ENCODE measurements at regions not wholly inside any gene's neighbourhood (a gene's known extent, or its start where the extent isn't known, plus 50 kb on each side); places are given as distances from the start of the nearest gene placed in this dataset.
"Not testable (repeated sequence)": the region's sequence is repeated elsewhere in the genome, so short reads cannot be mapped to it uniquely, and the experiment has no call there.

GRCh38 chr3:65170390-65171042 lies 482.7 kb upstream of the ADAMTS9 start:
- peak; percentile 25 for DNase-seq

DNA sequence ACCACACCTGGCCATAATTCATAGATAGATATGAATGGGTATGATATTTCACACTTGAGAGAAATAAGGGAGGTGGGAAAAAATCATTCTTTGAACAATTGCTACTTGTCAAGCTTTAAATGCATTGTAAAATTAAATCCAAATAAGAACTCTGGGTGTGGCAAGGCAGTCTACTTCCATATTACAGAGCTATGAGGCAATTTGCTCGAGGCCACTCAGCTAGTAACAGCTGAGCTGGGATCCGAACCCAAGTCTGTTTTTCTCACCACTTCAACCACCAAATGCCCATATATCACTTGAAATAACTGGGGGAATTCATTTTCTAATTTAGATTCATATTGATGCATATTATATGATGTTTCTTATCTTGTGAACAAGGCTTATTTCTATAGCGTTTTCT lies 482.2 kb upstream of the ADAMTS9 start:
- DNase-seq: no peak

- no peak for DNase-seq
Measured at GRCh38 chr3:65168547-65168946, 480.7 kb upstream of the ADAMTS9 start.

GRCh38 chr3:65166531-65166930 lies 478.7 kb upstream of the ADAMTS9 start:
- no peak for DNase-seq

DNA sequence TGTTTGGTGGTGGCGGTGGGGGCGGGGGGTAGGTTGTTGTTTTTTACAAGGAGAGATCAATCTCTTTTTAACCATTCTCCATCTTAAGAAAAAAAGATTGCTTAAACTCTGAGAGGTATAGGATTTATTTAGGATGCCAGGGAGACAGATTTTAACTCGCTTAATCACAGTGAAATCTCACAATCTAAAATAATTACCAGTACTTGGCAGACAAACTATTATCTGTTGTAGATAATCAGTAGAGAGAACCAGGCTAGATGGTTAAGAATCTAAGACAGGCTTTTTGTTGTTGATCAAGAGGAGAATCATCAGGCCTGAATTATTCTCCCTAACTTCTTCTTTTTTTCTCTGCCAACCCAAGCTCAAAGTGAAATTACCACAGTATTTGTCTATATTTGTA lies 470.2 kb upstream of the ADAMTS9 start:
- no peak for DNase-seq

- DNase-seq: no peak
Measured at GRCh38 chr3:65153850-65154512, 466.2 kb upstream of the ADAMTS9 start.

- no peak for DNase-seq
Measured at GRCh38 chr3:65151666-65152065, 463.9 kb upstream of the ADAMTS9 start.

GRCh38 chr3:65149877-65150276 lies 462.1 kb upstream of the ADAMTS9 start:
- DNase-seq: no peak

- DNase-seq: no peak
Measured at GRCh38 chr3:65148687-65149086, 460.9 kb upstream of the ADAMTS9 start.

GRCh38 chr3:65146179-65146578 lies 458.4 kb upstream of the ADAMTS9 start:
- no peak for DNase-seq

- DNase-seq: no peak
Measured at GRCh38 chr3:65145680-65146079, 457.9 kb upstream of the ADAMTS9 start.

DNA sequence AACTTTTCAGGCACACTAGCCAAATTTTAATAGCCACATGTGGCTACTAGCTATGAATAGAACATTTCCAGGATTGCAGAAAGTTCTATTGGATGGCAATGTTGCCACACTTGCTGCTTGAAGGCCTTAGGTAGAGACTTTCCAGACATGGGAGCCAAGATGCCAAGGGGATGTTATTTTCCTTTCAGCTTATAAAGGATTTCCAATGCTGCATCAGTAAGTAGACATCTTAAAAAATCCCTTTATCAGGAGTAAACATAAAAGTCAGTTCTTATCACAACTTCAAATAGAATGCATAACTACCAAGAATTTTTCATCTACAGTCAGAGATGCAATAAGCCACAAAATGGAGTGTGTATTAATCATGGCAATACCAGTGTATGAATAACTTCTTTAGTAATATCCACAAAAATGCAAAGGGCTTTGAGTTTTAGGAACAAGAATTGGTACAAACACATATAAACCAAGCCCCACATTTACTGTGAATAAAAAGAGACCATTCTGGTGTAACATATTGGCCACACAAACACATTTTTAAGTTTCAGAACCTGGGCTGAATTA lies 457.1 kb upstream of the ADAMTS9 start:
- DNase-seq: no peak

DNA sequence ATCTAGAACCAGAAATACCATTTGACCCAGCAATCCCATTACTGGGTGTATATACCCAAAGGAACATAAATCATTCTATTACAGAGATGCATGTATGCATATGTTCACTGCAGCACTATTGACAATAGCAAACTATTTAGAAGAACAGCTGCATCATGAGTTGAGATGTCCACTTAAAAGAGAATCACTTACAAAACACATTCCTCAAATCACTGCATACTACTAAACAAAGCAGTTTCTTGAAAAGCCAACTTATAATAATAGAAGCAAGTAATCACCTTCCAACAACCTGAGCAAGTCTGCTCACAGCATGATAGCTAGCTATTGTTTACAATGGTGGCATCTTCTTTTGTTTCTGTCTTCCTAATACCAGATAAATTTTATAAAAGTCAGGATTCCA lies 454.7 kb upstream of the ADAMTS9 start:
- DNase-seq: no peak

- DNase-seq: no peak
Measured at GRCh38 chr3:65138556-65138955, 450.8 kb upstream of the ADAMTS9 start.

DNA sequence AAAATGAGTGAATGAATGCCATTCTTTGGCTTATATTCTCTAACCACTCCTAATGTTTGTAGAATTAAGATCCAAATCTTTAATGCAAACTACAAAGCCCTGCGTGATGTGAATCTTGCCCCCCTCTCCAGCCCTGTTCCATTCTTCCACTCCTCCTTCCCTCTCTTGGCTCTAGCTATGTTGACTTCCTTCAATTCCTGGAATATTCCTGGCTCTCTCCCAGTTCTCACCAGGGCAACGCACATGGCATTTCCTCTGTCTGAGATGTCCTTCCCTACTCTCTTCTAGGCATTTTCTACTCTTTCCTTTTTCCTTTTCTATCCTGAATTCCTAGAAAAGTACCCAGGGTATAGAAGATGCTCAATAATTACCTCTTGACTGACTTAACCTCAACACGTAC lies 446.0 kb upstream of the ADAMTS9 start:
- not testable (repeated sequence) for DNase-seq

GRCh38 chr3:65130782-65131181 lies 443.0 kb upstream of the ADAMTS9 start:
- no peak for DNase-seq

GRCh38 chr3:65128346-65128745 lies 440.5 kb upstream of the ADAMTS9 start:
- no peak for DNase-seq

DNA sequence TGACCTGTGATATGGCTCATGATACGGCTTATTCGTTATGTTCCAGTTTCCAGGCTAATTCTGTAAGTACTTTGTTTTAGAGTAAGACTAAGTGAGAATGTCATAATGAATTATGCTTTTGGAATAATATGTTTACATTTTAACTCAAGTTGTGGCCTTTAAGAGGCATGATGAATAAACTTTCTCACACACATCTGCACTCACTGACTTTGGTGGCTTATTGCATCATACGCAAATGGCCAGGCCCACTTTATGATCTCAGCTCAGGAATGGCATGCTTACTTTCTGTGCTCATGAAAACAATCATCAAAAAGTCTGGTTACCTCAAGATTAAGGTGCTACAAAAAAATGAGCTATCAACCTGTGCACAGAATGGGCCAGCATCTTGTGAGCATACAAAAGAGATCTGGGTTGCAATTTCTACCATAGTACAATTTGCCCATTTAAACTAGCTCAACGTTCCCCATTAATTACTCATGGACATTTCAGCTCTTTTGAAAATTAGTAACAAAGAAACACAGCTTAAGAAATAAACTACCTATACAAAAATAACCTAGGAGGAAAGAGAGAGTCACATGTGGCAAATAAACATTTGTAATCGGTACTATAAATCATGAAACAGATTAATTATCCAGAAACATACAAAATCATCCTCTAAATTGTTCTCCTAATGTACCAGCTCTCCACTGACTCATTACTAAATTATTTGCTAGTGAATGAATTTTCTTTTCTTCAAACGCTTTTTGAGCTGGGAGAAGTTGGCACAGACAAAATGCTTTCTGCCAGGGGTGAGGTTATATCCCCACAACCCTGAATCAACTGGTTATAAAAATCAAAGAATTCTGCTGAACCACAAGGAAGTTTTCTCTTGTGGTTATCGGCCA lies 439.0 kb upstream of the ADAMTS9 start:
- no peak for DNase-seq

- not testable (repeated sequence) for DNase-seq
Measured at GRCh38 chr3:65120156-65120555, 432.4 kb upstream of the ADAMTS9 start.

DNA sequence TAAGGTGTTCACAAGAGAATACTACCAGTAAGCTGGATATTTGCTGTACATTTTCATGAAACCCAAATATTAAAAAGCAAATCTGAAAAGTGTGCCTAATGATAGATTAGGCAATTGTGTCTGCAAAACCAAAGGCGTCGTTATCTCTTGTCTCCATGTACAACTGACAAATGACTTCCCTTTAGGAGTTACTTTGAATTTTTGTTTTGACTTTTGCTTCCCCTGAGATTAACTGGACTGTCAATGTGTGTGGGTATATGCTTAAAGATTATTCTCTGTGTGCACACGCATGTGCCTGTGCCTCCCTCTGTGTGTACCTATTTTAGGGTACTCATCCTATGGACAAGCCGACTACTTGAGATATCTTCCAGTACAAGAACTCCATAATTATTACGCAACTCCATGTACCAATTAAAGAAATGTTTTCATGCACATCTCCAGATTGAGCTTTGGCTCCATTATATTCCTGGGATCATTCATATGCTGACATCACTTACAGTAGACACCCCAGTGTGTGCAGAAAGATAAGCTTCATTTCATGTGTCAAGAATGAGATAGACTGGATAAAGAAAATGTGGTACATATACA lies 431.2 kb upstream of the ADAMTS9 start:
- DNase-seq: no peak

DNA sequence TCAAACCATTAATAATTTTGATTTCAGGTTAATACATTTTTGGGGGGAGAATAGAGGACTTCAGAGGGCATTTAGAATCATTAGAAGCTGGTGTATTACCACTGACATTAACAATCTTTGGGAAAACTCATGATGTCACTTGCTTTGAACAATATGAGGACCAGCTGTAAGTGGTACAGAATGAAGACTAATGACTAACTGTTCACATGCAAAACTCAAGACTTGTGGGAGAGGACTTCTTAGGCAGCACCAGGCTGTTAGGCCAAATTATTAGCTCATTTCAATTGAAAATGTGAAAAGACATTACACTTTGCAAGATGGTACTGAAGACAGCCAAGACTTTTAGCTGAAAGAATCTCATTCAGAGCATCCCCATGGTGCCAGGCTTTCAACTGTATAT lies 426.2 kb upstream of the ADAMTS9 start:
- DNase-seq: no peak

- DNase-seq: no peak
Measured at GRCh38 chr3:65112751-65113300, 425.0 kb upstream of the ADAMTS9 start.

- DNase-seq: no peak
Measured at GRCh38 chr3:65110661-65111060, 422.9 kb upstream of the ADAMTS9 start.

Measured in hematopoietic multipotent progenitor cell treated with erythropoietin and hydrocortisone succinate and interleukin-3 and kit ligand, for 4 days (in vitro differentiated cells).